GM18867 (cell line): ENCODE measurements at regions not wholly inside any gene's neighbourhood (a gene's known extent, or its start where the extent isn't known, plus 50 kb on each side); places are given as distances from the start of the nearest gene placed in this dataset.
"Not testable (repeated sequence)": the region's sequence is repeated elsewhere in the genome, so short reads cannot be mapped to it uniquely, and the experiment has no call there.

Source experiments
- ATAC-seq: cut with Tn5 transposase; IDR thresholded peaks from one replicate; pipeline ENCODE4 v1.9.1; 2021; ENCODE audit warnings: mild to moderate bottlenecking, moderate library complexity; ENCODE audit not compliant: unreplicated experiment

DNA sequence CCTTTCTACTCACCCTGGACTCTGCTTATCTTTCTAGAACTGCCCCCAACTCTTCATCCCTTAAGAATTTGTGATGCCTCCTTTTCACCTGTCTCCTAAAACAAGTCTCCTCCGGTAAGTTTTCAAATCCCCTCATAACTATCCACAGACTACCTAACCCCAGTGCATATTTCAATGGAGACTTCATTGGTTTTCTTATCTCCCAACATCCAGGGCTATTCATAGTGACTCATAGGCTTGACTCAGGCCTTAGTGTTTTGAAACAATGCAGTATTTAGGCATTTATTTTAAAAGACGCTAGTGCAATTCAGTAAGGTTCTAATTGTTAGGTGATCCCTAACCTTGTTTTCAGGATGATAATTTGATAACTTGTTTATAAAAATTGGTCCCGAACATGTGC is 399.2 kb downstream of the CPS1 start:
- ATAC-seq, result no peak

DNA sequence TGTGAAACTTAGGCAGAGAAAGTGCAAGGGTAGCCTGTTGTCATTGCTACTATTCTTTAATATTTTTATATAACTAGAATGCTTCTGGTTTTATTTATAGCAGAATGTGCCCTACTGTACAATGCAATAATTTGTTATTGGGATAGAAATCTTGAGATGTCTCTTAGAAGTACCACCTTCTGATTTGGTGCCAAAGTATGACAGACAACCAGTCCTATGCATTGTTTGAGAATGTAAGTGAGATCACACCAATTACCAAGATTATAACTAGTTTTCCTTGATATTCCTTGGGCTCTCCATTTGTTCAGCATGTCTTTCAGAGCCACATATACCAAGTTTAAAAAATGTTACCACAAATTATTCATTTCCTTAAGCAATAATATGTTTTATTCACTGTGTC is 399.7 kb downstream of the CPS1 start:
- ATAC-seq, result no peak

DNA sequence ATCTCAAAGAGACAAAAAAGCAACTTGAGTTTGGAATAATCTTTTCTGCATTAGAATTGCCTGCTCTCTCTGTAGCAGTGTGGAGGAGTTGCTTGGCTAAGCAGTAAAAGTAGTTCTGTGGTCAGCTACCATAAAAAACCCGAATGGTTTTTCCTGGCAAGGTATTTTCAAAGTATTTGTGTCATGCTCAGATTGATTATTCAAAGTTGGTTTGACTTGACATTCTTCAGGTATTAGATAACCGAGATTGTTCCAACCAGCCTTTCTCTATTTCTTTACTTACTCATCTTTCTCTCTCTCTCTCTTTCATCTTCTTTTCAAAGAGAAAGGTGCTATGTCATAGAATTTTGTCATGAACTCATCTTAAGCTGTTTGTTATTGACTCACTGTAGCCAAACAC is 404.9 kb downstream of the CPS1 start:
- ATAC-seq, result no peak

DNA sequence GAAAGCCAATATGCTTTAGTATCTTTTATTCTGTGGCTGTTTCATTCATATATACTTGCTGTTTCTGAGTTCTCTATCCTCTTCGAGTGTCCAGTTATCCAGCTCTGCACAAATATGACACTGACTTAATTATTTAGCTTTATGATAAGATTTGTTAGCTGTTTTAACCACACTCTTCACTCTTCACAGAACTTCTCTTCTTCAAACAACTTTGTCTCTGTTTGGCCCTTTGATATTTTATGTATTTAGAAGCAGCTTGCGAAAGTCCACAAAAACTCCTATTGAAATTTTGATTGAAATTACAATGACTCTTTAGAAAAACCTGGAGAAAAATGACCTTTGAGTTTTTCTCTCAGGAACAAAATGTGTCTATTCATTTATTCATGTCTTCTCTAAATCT is 407.0 kb downstream of the CPS1 start:
- no peak for ATAC-seq

DNA sequence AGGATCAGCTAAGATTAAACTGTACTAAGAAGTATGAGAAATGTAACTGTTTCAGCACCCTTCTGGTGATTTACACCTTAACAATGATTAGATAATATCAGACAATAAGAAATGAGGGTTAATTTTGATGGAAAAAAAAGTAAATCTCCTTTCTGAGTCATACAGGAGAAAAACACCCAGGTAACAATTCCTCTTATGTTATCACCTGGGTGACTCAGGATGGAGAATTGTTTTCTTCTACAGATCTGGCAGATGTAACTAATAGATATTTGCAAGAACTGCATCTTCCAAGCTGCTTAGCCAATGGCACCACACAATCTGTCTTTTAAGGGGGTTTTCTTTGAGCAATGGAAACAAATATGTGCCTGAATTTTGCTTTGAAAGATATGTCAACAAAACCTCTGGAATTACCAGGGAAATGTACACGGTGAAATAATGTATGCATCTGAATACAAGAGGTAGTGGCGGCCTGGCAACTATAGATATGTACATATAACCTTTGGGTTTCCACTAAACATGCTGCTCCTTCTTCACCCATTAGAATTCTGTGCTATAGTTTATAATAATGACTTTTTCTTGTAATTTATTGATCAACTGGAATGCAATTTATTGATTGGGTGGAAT is 407.9 kb downstream of the CPS1 start:
- no peak for ATAC-seq

DNA sequence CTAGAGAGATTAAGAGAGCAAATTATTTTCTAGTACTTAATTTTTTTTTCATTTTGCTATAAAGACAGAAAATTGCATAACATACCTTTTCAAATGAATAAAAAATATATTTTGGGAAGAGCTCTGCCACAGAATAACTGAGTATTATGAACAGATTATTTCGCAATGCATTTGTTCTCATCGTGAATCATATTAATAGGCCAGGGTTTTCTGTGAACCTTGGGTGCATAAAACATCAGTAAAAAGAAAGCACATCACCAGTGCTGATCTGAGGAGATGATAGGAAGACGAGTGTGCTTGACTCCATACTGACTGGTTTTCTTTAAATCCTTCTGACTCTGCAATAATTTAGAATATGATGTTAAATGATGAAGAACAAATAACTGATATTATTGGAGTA is 409.1 kb downstream of the CPS1 start:
- ATAC-seq, result no peak

DNA sequence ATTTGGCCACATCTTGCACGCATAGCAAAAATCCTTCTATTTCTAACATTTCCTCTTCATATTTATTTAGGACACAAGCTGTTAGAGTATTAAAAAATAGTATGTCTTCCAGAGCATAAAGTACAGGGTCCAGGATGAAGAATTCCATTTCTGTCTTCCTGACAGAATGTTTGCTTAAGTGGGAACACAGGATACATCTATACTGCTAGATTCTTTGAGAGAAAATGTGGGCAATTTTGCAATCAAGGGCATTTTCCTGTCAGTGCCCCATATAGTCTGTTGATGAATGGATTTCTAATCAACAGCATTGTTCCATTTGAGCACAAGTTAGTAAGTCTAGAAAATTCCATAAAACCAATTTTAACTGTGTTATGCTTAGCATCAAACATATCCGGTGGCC is 409.9 kb downstream of the CPS1 start:
- ATAC-seq, result no peak

DNA sequence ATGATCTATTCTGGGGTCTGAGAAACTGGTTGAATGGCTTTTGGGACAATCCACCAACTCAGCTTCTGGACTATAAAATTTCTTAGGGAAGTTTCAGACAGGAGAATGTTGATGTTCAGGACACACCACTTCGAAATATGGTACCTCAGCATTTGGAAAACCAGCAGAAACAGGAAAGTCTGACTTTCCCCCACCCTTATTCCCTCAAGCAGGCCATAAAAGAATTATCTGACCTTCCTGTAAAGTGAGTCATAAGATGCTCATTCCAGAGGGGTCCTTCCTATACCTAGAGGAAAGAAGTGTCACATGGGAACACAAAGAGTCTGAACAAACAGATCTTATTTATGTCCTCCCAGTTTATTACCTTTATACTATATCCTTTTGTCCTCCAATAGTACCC is 415.0 kb downstream of the CPS1 start:
- no peak for ATAC-seq

DNA sequence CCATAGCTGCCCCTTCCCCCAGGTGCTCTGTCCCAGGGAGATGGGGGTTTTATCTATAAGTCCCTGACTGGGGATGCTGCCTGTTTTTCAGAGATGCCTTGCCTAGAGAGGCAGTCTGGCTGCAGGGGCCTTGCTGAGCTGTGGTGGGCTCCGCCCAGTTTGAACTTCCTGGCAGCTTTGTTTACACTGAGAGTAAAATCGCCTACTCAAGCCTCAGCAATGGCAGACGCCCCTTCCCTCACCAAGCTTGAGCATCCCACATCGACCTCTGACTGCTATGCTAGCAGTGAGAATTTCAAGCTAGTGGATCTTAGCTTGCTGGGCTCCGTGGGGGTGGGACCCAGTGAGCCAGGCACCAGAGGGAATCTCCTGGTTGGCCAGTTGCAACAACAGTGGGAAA is 430.4 kb downstream of the CPS1 start:
- ATAC-seq, result not testable (repeated sequence)

DNA sequence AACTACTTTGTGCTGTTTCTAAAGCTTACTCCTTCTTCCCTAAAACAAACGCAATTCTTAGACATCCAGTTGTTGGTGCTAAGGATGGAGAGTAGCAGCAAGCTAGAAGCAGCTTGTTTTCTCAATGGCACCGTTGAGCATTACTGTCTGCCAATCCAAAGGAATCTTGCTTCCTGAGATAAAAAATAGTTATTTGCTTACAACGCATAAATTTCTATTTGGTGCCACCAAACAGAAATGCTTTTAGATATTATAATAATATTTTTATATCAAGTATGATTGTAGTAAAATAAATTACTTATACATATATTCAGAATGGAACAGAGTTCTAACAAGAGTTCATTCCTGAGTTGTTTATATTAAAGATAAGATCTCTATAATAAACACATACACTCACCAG is 434.7 kb downstream of the CPS1 start:
- no peak for ATAC-seq

DNA sequence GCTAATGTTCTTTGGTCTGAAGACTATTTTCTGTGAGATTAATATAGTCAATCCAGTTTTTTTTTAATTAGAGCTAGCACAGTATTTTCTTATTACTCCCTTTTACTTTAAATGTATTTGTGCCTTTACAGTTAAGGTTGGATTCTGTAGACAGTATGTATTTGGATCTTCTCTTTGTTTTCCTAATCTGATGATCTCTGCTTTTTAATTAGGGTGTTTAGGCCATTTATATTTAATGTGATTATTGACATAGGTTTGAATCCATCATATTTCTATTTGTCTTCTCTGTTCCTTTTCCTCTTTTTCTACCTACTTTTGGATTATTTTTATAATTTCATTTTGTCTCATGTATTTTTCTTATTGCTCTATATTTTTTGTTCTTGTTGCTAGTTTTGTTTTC is 437.7 kb downstream of the CPS1 start:
- no peak for ATAC-seq

DNA sequence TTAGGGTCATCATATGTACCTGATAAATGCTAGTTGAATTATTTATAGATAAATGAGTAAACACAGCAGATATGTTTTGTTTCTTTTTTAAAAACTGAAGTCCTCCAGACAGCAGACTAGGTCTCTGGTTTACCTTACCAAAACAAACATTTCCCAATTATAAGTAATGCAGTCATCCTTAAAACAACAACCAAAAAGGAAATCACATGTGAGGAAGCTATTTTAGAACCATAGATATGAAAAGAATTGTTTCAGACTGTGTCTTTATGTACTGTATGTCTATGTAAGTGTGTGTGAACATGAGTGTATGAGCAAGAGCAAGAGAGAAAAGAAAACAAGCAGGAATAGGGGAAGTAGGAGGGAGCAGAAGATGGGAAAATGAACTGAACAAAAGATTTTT is 441.0 kb downstream of the CPS1 start:
- no peak for ATAC-seq

DNA sequence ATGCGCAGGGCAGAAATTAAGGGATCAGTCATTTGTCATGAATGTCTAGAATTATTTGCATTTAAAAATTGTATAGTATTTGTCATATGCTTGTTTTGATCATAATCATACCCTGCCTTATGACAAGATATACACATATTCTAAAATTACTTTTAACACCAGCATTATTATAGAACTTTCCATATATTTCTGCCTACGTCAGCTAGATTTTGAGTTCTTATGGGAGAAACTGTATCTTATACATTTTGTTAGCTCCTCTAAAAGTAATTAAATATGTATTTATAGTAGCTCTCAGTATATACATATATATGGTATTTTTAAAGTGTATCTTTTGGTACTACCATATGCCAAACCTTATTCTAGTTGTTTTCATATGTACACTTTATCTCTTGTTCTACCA is 441.9 kb downstream of the CPS1 start:
- ATAC-seq, result no peak

DNA sequence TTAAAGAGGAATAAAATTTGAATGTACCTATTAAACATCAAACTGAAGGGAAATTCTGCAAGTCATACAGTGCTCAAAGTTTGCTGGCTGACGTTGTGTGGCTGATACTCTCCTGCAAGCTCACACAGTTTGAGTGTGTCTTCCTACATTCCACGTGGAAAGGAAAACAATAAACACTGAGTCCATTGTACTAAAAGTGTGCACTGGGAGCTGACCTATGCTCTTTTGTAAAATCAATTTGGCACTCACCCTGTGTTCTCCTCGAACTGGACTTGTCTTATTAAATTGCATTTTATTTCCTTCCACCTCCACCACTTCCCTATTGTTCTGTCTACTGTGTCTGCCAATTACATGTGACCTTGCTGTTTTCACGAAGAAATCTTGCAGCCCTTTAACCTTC is 458.0 kb downstream of the CPS1 start:
- ATAC-seq, result no peak

DNA sequence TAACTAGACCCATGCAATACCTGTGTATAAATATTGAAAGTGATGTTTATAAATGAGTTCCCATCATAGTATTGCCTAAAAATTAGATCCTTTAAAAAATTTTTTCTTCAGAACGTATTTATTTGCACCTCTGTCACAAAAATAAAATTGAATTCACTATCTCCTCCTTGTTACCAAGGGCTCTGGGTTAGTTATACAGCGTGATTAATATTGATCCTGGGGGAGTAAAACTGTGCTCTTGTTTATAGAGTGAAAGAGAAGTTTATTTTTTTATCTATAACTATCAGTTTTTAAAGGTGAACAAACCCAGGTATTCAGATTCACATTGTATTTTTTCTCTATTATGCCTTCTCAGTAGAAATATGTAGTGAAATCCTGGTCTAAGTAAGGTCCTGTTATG is 458.5 kb downstream of the CPS1 start:
- ATAC-seq, result no peak

DNA sequence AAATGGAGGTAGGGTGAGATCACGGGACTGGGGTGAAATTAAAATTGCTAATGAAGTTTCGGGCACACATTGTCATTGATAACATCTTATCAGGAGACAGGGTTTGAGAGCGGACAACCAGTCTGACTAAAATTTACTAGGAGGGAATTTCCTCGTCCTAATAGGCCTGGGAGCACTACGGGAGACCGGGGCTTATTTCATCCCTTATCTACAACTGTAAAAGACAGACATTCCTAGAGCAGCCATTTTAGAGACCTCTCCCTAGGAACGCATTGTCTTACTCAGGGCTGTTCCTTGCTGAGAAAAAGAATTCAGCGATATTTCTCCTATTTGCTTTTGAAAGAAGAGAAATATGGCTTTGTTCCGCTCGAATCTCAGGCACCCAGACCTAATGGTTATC is 468.7 kb downstream of the CPS1 start:
- not testable (repeated sequence) for ATAC-seq

DNA sequence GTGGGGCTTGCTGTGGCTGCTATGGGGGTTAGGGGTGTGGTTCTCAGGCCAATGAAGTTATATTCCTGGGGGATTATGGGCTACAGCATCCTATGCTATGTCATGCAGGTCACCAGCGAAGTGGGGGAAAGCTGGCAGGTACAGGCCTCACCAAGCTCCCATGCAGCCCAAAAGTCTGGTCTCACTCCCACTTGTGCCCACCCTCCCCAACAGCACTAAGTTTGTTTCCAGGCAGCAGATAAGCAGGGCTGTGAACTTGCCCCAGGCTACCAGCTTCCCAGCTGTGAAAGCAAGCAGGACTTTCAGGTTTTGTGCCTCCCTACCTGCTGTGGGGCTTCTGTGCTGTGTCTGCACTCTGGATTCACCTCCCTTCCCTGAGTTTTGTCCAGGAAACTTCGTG is 469.7 kb downstream of the CPS1 start:
- ATAC-seq, result no peak

DNA sequence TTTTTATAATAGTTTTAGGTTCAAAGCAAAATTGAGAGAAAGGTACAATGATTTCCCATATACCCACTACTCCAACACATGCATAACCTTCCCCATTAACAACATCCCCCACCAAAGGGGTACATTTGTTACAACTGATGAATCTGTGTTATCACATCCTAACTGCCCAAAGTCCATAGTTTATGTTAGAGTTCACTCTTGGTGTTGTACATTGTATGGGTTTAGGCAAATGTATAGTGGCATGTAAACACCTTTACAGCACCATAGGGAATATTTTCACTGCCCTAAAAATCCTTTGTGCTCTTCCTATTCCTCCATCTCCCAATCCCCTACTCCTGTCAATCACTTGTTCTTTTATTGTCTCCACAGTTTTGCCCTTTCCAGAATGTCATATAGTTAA is 471.6 kb downstream of the CPS1 start:
- ATAC-seq, result no peak

DNA sequence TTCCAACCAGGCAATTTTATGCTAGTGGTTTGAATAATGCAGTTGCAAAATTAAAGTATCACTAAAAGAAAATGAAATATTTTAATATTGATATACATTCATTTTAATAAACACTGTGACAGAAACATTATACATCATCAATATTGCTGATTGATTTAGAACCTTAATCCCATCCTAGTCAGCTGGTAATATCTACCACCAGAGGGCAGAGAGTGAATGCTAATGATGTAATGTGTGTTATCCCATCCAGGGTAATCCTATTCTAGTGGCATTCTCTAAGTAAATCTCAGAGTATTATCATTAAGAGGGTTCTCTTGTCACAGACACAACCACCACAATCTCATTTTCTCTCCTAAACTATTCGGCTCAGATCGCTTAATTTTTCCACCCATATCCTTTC is 477.4 kb downstream of the CPS1 start:
- peak; percentile 54 for ATAC-seq

DNA sequence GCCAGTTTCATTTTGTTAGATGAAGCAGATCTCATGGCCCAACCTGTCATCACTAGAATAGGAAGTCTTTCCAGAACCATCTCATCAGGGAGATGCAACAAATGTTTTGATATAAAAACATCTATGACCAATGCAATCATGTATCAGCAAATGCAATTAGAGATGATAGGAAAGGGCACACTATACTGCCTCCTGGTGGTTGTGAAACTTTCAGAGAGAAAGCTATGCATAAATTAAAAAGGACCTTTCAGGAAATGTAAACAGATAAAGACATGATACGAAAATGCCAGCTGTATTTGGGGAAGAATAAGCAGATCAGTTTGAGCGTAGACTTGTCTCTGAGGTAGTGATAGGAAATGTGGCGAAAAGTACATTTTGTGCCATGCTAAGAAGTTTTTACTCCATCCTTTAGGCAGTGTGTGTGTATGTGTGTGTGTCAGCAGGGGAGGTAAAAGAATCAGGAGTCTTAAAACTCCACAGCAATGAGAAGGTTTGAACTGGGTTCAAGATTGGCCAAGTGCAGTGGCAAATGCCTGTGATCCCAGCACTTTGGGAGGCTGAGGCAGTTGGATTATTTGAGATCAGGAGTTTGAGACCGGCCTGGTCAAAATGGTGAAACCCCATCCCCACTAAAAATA is 479.3 kb downstream of the CPS1 start:
- peak; percentile 84 for ATAC-seq

DNA sequence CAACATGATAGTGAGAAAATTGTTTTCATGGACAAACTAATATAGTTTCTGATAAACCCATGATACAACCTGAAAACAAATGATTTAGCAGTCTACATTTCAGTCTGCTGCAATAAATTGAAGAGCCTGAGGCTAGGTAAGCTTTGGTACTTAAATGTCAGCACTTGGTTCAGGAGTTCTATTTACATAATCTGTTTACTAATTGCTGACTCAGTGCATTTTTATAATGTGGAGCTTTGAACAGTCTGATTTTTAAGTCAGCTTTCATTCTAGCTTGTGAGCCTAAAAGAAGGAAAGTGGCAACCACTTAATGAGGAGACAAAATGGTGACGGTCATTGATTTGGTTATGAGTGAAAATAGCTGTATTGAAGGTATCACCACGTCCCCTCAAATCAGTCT is 488.6 kb downstream of the CPS1 start:
- no peak for ATAC-seq

DNA sequence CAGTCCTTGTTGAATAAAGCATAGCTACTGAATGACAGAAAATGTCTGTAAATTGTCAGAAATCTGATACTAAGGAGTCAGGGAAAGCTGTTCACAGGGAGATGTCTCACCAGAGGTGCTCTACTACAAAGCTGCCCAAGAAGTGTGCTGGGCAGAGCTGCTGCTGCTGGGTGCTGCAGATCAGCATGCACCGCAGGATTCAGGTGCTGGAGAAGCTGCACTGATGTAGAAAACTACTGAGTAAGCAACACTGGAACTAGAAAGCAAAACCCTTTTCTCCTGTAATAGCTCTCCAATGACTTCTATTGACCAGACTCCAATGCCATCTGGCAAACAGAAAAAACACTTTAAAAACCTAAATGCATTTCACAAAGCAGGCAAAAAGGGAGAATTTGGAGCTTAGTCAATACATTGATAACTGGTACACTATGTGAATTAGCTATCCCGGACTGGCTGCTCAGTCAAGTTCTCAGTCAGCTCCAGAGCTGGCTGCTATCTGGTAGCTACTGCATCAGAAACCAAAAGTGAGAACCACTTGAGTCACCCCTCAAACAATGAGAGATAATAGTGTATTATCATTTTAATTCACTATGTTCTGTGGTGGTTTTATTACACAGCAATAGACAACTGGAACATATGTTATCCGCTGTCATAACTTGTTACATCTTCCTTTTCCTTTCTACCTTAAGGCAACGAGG is 493.1 kb downstream of the CPS1 start:
- ATAC-seq, result peak; percentile 68

DNA sequence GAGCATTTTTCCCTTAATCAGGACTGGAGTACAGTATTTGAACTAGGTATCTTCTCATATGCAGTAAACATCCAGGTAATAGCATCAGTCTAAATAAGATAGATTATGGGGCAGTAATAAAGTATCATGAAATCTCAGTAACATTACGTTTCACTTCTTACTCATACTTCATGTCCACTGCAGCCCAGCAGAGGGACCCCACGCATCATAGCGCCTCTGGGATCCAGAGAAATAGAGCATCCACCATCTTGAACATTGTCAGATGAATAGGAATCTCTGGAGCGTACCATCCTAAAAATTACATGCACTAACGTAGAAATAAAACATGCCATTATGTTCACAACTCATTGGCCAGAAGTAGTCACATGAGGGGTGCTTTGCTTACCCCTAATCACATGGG is 499.0 kb downstream of the CPS1 start:
- no peak for ATAC-seq
